RWPE1 (cell line): ENCODE measurements at regions not wholly inside any gene's neighbourhood (a gene's known extent, or its start where the extent isn't known, plus 50 kb on each side); places are given as distances from the start of the nearest gene placed in this dataset.

Experiments
- CTCF ChIA-PET: fragments of 350-600 bp; sonication (Branson Sonifier 250); formaldehyde crosslinking; extraction: SDS; loops from one replicate; lab custom pipeline; 2021; lab: Yijun Ruan, JAX
- POLR2A ChIA-PET: fragments of 400-600 bp; formaldehyde crosslinking; extraction: SDS; loops from one replicate; lab custom pipeline; 2020; ENCODE audit warnings: antibody characterized with exemption; ENCODE audit not compliant: low non-redundant PET; lab: Yijun Ruan, JAX
- DNase-seq: peaks from one replicate; pipeline ENCODE4 v3.0.0; 2012; ENCODE audit warnings: low spot score
- H3K27ac ChIP-seq: fragments of 450-650 bp; 2 replicates; pipeline ENCODE4 v1.5.1; 2017
- CTCF ChIP-seq: fragments of 450-650 bp; conservative IDR thresholded peaks from 2 replicates; pipeline ENCODE4 v1.5.1; 2017; ENCODE audit warnings: low read depth, mild to moderate bottlenecking

GRCh38 chr21:35827004-35827403 is 233.3 kb downstream of the SETD4 start:
- ChIA-PET POLR2A (no interaction called here), CTCF (interaction anchor here (0.6 kb wide), 1 partner anchor 430 kb away, joined by 3 read pairs; no protein-coding TSS in a partner anchor)
- TF ChIP-seq CTCF: no peak
- no peak for DNase-seq
- H3K27ac ChIP-seq: no peak overlapping the region

GRCh38 chr21:35825370-35826353 is 234.7 kb downstream of the SETD4 start:
- ChIA-PET POLR2A (no interaction called here), CTCF (no interaction called here)
- H3K27ac ChIP-seq: no peak overlapping the region
- DNase-seq: no peak
- no peak for TF ChIP-seq CTCF

GRCh38 chr21:35824136-35824535 is 236.2 kb downstream of the SETD4 start:
- ChIA-PET POLR2A (no interaction called here), CTCF (no interaction called here)
- no peak for DNase-seq

GRCh38 chr21:35819134-35819533 is 241.2 kb downstream of the SETD4 start:
- TF ChIP-seq CTCF: no peak
- DNase-seq: no peak
- ChIA-PET POLR2A (no interaction called here), CTCF (no interaction called here)
- H3K27ac ChIP-seq: no peak overlapping the region

More at GRCh38 chr21:35824136-35824535, 236.2 kb downstream of the SETD4 start:
- no peak overlapping the region for H3K27ac ChIP-seq
- no peak for TF ChIP-seq CTCF

- ChIA-PET CTCF (no interaction called here), POLR2A (no interaction called here)
Observed at GRCh38 chr21:35818597-35818996, 241.7 kb downstream of the SETD4 start.

More at GRCh38 chr21:35818597-35818996, 241.7 kb downstream of the SETD4 start:
- no peak for TF ChIP-seq CTCF
- no peak for DNase-seq
- H3K27ac ChIP-seq: no peak overlapping the region
